ENCODE measurements at regions not wholly inside any gene's neighbourhood (a gene's known extent, or its start where the extent isn't known, plus 50 kb on each side); places are given as distances from the start of the nearest gene placed in this dataset.

- Histone ChIP-seq H3K27me3 (replicated peaks in 1 of 7) (no peaks in the 10 kb centered on the region), H3K4me1 (no peaks in the 10 kb centered on the region), H3K9me3 (no peaks in the 10 kb centered on the region), H3K27ac (no peak overlapping the region), H3K36me3 (no peaks in the 10 kb centered on the region), H3K4me3 (no peak overlapping the region)
- DNase-seq: no peak
- TF ChIP-seq POLR2A (IDR thresholded peaks at IDR 0.05): no peak
- TF ChIP-seq CTCF (IDR thresholded peaks at IDR 0.05 in 8 of 11, conservative IDR thresholded peaks at IDR 0.05 in 3 of 11): no peak
- TF ChIP-seq POLR2AphosphoS5 (IDR thresholded peaks at IDR 0.05): no peak
- intact Hi-C loops (cut with DNase I; ENCODE audit: low total_unique reads): no loop called here
- 84 to 91% (median 88%) methylated on average over 19 to 22 of the region's 22 CpGs for WGBS, 5 donors
Measured at GRCh38 chr5:2254880-2255750, 372.4 kb upstream of the IRX4 start.

GRCh38 chr5:2254406-2254805 lies 371.7 kb upstream of the IRX4 start:
- TF ChIP-seq POLR2AphosphoS5 (IDR thresholded peaks at IDR 0.05) (no peak), POLR2A (IDR thresholded peaks at IDR 0.05) (no peak), CTCF (IDR thresholded peaks at IDR 0.05 in 8 of 11, conservative IDR thresholded peaks at IDR 0.05 in 3 of 11) (no peak)
- intact Hi-C loops (cut with DNase I; ENCODE audit: low total_unique reads): no loop called here
- WGBS, 5 donors: 29 to 44% (median 38%) methylated on average over 3 of the region's 3 CpGs
- H3K27ac ChIP-seq: no peak overlapping the region
- H3K4me3 ChIP-seq: no peak overlapping the region
- H3K27me3 ChIP-seq (replicated peaks in 1 of 7): no peaks in the 10 kb centered on the region
- H3K36me3 ChIP-seq: no peaks in the 10 kb centered on the region
- DNase-seq: no peak
- no peaks in the 10 kb centered on the region for H3K9me3 ChIP-seq
- H3K4me1 ChIP-seq: no peaks in the 10 kb centered on the region

- no peak overlapping the region for H3K4me3 ChIP-seq
- no peaks in the 10 kb centered on the region for H3K36me3 ChIP-seq
- intact Hi-C loops (cut with DNase I; ENCODE audit: low total_unique reads): no loop called here
- DNase-seq: no peak
- H3K27ac ChIP-seq: no peak overlapping the region
- TF ChIP-seq CTCF (IDR thresholded peaks at IDR 0.05 in 8 of 11, conservative IDR thresholded peaks at IDR 0.05 in 3 of 11) (no peak), POLR2A (IDR thresholded peaks at IDR 0.05) (no peak), POLR2AphosphoS5 (IDR thresholded peaks at IDR 0.05) (no peak)
- H3K4me1 ChIP-seq: no peaks in the 10 kb centered on the region
- WGBS, 5 donors: 85 to 88% (median 87%) methylated on average over 19 of the region's 19 CpGs
- H3K27me3 ChIP-seq (replicated peaks in 1 of 7): no peaks in the 10 kb centered on the region
- no peaks in the 10 kb centered on the region for H3K9me3 ChIP-seq
Measured at GRCh38 chr5:2253040-2253975, 370.6 kb upstream of the IRX4 start.

GRCh38 chr5:2251751-2252150 lies 369.0 kb upstream of the IRX4 start:
- no peak for DNase-seq
- Histone ChIP-seq H3K9me3 (peaks cover 0 to 10% (median 0%) of the 10 kb centered on the region in 8 donors), H3K4me3 (no peak overlapping the region), H3K27ac (no peak overlapping the region), H3K36me3 (no peaks in the 10 kb centered on the region), H3K27me3 (replicated peaks in 1 of 7) (no peaks in the 10 kb centered on the region), H3K4me1 (no peaks in the 10 kb centered on the region)
- TF ChIP-seq CTCF (IDR thresholded peaks at IDR 0.05 in 8 of 11, conservative IDR thresholded peaks at IDR 0.05 in 3 of 11) (no peak), POLR2A (IDR thresholded peaks at IDR 0.05) (no peak), POLR2AphosphoS5 (IDR thresholded peaks at IDR 0.05) (no peak)
- WGBS, 5 donors: 80 to 93% (median 85%) methylated on average over 7 to 10 of the region's 10 CpGs
- intact Hi-C loops (cut with DNase I; ENCODE audit: low total_unique reads): no loop called here

All from spleen (tissue), 11 donors.